Colonic mucosa (tissue), 4 donors: ENCODE measurements at regions not wholly inside any gene's neighbourhood (a gene's known extent, or its start where the extent isn't known, plus 50 kb on each side); places are given as distances from the start of the nearest gene placed in this dataset.
A peak's percentile ranks its signal among the peaks of the same experiment; 100 is the strongest.

Experiments
- DNase-seq: peaks from one replicate; pipeline ENCODE4 v3.0.0-alpha.2; 2020
- H3K27ac ChIP-seq: fragments of 200-600 bp; one replicate; pipeline ENCODE4 v1.8.0; 2021
- H3K27me3 ChIP-seq: fragments of 200-600 bp; one replicate; pipeline ENCODE4 v1.8.0; 2021
- H3K36me3 ChIP-seq: fragments of 200-600 bp; one replicate; pipeline ENCODE4 v1.8.0; 2021
- H3K4me1 ChIP-seq: fragments of 200-600 bp; one replicate; pipeline ENCODE4 v1.8.0; 2021; ENCODE audit warnings: mild to moderate bottlenecking
- H3K4me3 ChIP-seq: fragments of 200-600 bp; one replicate; pipeline ENCODE4 v1.8.0; 2021
- H3K9ac ChIP-seq, 2 donors: one replicate each; pipeline ENCODE4 v1.7.0; 2013; ENCODE audit warnings: control low read depth in 2 of 2, low read depth in 2 of 2, low read length in 2 of 2
- H3K9me3 ChIP-seq: fragments of 200-600 bp; one replicate; pipeline ENCODE4 v1.8.0; 2021
- CTCF ChIP-seq: fragments of 200-600 bp; IDR thresholded peaks from one replicate; pipeline ENCODE4 v1.8.0; 2022; ENCODE audit warnings: antibody characterized with exemption, mild to moderate bottlenecking
- intact Hi-C: fragments of 100-400 bp; cut with DNase I; formaldehyde crosslinking; loops from one replicate; pipeline ENCODE4 v1.14.1; 2022
- donor health status: healthy.
- donor health status: DM: no; HTN: no; CAD: no.
- donor health status: DM: no; HTN: no; CAD: no.

GRCh38 chr17:83186226-83186625, 106.8 kb downstream of the METRNL start:
- no peak overlapping the region for H3K4me3 ChIP-seq
- DNase-seq = peak; percentile 17
- H3K27ac ChIP-seq = no peak overlapping the region
- H3K9ac ChIP-seq = no peak overlapping the region
- H3K4me1 ChIP-seq = no peaks in the 10 kb centered on the region
- H3K36me3 ChIP-seq = no peaks in the 10 kb centered on the region
- TF ChIP-seq CTCF = no peak
- intact Hi-C loops = no loop called here
- H3K9me3 ChIP-seq = no peaks in the 10 kb centered on the region
- no peaks in the 10 kb centered on the region for H3K27me3 ChIP-seq

- intact Hi-C loops = no loop called here
- H3K4me3 ChIP-seq = no peak overlapping the region
- H3K9ac ChIP-seq = no peak overlapping the region
- no peaks in the 10 kb centered on the region for H3K4me1 ChIP-seq
- no peaks in the 10 kb centered on the region for H3K9me3 ChIP-seq
- no peak for DNase-seq
- H3K27me3 ChIP-seq = no peaks in the 10 kb centered on the region
- no peaks in the 10 kb centered on the region for H3K36me3 ChIP-seq
- H3K27ac ChIP-seq = no peak overlapping the region
- TF ChIP-seq CTCF = no peak
Measured at GRCh38 chr17:83186751-83187421, 107.5 kb downstream of the METRNL start.

- H3K9ac ChIP-seq = no peak overlapping the region
- H3K9me3 ChIP-seq = no peaks in the 10 kb centered on the region
- H3K27me3 ChIP-seq = no peaks in the 10 kb centered on the region
- H3K4me1 ChIP-seq = no peaks in the 10 kb centered on the region
- intact Hi-C loops = no loop called here
- H3K4me3 ChIP-seq = no peak overlapping the region
- DNase-seq = no peak
- no peaks in the 10 kb centered on the region for H3K36me3 ChIP-seq
- no peak overlapping the region for H3K27ac ChIP-seq
- TF ChIP-seq CTCF = no peak
Measured at GRCh38 chr17:83187782-83188311, 108.4 kb downstream of the METRNL start.

GRCh38 chr17:83189044-83190003, 109.9 kb downstream of the METRNL start:
- H3K4me3 ChIP-seq = no peak overlapping the region
- H3K9ac ChIP-seq = no peak overlapping the region
- no peaks in the 10 kb centered on the region for H3K36me3 ChIP-seq
- TF ChIP-seq CTCF = no peak
- no peaks in the 10 kb centered on the region for H3K4me1 ChIP-seq
- no peak overlapping the region for H3K27ac ChIP-seq
- H3K9me3 ChIP-seq = no peaks in the 10 kb centered on the region
- DNase-seq = peak; percentile 29
- H3K27me3 ChIP-seq = no peaks in the 10 kb centered on the region
- intact Hi-C loops = no loop called here

GRCh38 chr17:83190004-83190385, 110.6 kb downstream of the METRNL start:
- Histone ChIP-seq H3K4me3 (no peak overlapping the region), H3K27me3 (no peaks in the 10 kb centered on the region), H3K9me3 (no peaks in the 10 kb centered on the region), H3K9ac (no peak overlapping the region), H3K36me3 (no peaks in the 10 kb centered on the region), H3K4me1 (no peaks in the 10 kb centered on the region), H3K27ac (no peak overlapping the region)
- TF ChIP-seq CTCF = no peak
- intact Hi-C loops = no loop called here
- peak; percentile 16 for DNase-seq
